DMS 273 (cell line): ENCODE measurements at regions not wholly inside any gene's neighbourhood (a gene's known extent, or its start where the extent isn't known, plus 50 kb on each side); places are given as distances from the start of the nearest gene placed in this dataset.

Experiments
- DNase-seq: peaks from one replicate; lab custom pipeline; 2025; ENCODE audit not compliant: unreplicated experiment; lab: John Stamatoyannopoulos, UW

GRCh38 chr20:62561948-62562347 is 80.4 kb upstream of the SLCO4A1 start:
- no peak for DNase-seq

GRCh38 chr20:62562831-62563230 is 79.5 kb upstream of the SLCO4A1 start:
- no peak for DNase-seq

GRCh38 chr20:62563561-62563960 is 78.7 kb upstream of the SLCO4A1 start:
- DNase-seq = no peak

- DNase-seq = no peak
These were observed 77.7 kb upstream of the SLCO4A1 start for GRCh38 chr20:62564456-62565245.

GRCh38 chr20:62566266-62566665 is 76.0 kb upstream of the SLCO4A1 start:
- DNase-seq = no peak

GRCh38 chr20:62566771-62567170 is 75.5 kb upstream of the SLCO4A1 start:
- no peak for DNase-seq

- DNase-seq = no peak
These were observed 74.9 kb upstream of the SLCO4A1 start for GRCh38 chr20:62567246-62568044.

- no peak for DNase-seq
These were observed 74.3 kb upstream of the SLCO4A1 start for GRCh38 chr20:62568045-62568389.

- DNase-seq = no peak
These were observed 72.7 kb upstream of the SLCO4A1 start for GRCh38 chr20:62569615-62570014.

- DNase-seq = no peak
These were observed 71.9 kb upstream of the SLCO4A1 start for GRCh38 chr20:62570403-62570802.

GRCh38 chr20:62570897-62571668 is 71.2 kb upstream of the SLCO4A1 start:
- no peak for DNase-seq

- peak; percentile 51 for DNase-seq
These were observed 70.5 kb upstream of the SLCO4A1 start for GRCh38 chr20:62571669-62572344.

- no peak for DNase-seq
These were observed 69.3 kb upstream of the SLCO4A1 start for GRCh38 chr20:62572980-62573379.

GRCh38 chr20:62573817-62574216 is 68.5 kb upstream of the SLCO4A1 start:
- DNase-seq = no peak

- DNase-seq = no peak
These were observed 67.9 kb upstream of the SLCO4A1 start for GRCh38 chr20:62574230-62574993.

GRCh38 chr20:62575976-62576722 is 66.2 kb upstream of the SLCO4A1 start:
- DNase-seq = no peak

GRCh38 chr20:62576815-62577489 is 65.4 kb upstream of the SLCO4A1 start:
- no peak for DNase-seq

- DNase-seq = no peak
These were observed 64.8 kb upstream of the SLCO4A1 start for GRCh38 chr20:62577490-62577836.

- peak; percentile 41 for DNase-seq
These were observed 63.9 kb upstream of the SLCO4A1 start for GRCh38 chr20:62578294-62578897.
